ENCODE measurements at regions not wholly inside any gene's neighbourhood (a gene's known extent, or its start where the extent isn't known, plus 50 kb on each side); places are given as distances from the start of the nearest gene placed in this dataset.
"Not testable (repeated sequence)": the region's sequence is repeated elsewhere in the genome, so short reads cannot be mapped to it uniquely, and the experiment has no call there.

DNA sequence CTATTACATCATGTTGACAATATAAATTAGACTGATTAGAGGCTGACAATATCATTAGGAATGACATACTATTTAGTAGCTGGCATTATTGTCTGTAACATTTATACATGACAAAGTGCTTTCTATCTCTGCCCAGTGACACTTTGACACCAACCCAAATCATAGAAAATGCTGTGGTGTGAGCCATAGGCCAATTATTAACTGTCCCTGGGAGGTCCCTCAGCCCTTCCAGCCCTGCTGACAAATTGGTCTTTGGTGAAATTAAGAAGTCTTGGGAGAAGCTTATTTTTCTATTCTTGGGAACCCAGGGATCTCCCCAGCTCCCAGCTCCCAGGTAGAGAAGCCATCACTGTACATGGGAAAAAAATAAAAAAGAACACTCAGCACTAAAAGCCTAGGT lies 179.6 kb downstream of the AIPL1 start:
- DNase-seq (ENCODE audit: low spot score) = no peak

DNA sequence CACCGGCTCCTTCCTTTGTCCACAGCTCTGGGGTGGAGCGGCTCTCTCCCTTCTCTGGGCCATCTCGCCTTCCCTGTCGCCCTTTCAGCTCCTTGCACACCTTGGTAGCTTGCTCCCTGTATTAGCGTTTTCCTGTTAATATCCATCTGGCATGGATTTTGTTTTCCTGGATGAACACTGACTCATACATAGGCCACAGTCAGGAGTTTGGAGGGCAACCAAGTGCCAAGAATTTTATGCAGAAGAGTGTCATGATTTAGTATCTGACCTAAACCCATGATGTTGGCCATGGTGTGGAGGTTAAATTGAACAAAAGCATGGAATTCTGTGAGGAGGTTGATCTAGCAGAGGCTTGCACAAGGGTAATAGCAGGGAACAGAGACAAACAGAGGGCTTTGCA lies 180.9 kb downstream of the AIPL1 start:
- DNase-seq (ENCODE audit: low spot score) = no peak

DNA sequence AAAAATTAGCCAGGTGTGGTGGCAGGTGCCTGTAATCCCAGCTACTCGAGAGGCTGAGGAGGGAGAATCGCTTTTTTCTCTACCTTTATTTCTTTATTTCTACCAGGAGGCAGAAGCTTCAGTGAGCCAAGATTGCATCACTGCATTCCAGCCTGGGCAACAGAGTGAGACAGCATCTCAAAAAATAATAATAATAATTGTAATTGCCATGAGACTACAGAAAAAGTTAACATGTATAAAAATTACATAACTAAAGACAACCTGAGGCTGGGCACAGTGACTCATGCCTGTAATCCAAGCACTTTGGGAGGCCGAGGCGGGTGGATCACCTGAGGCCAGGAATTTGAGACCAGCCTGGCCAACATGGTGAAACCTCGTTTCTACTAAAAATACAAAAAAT lies 181.5 kb downstream of the WSCD1 start:
- not testable (repeated sequence) for DNase-seq (ENCODE audit: low spot score)

DNA sequence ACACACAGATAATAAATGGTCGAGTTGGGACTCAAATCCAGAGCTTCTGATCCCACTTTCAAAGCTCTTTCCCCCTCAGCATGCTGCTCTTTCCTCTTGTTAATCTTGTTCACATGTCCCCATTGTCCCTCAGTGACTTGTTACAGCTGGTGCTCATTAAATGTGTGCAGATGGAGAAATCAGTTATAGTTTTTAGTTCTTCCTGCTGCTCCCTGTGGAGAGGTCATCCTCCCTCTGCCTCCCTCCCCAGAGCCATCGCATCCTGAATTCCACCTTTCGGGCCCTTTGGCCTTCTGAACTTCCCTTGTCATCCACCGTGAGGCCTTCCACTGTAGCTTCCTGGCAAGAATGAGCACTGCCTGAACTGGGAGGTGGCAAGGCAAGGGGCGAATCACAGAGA lies 179.6 kb downstream of the WSCD1 start:
- DNase-seq (ENCODE audit: low spot score) = no peak

DNA sequence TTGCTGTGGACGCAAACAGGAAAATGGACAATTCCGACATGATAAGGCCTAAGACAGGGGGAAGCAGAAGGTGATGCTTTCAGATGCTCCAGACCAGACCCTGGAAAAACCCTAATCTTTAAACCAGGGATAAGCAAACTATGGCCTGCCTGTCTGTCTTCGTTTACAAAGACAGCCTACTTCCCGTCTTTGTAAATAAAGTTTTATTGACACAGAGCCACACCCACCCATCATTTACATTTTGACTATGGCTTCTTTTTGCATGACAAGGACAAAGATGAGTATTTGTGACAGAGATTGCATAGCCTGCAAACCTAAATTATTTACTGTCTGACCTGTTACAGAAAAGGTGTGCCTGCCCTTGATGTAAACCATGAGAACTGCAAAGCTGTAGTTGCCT lies 177.9 kb downstream of the WSCD1 start:
- no peak for DNase-seq (ENCODE audit: low spot score)

DNA sequence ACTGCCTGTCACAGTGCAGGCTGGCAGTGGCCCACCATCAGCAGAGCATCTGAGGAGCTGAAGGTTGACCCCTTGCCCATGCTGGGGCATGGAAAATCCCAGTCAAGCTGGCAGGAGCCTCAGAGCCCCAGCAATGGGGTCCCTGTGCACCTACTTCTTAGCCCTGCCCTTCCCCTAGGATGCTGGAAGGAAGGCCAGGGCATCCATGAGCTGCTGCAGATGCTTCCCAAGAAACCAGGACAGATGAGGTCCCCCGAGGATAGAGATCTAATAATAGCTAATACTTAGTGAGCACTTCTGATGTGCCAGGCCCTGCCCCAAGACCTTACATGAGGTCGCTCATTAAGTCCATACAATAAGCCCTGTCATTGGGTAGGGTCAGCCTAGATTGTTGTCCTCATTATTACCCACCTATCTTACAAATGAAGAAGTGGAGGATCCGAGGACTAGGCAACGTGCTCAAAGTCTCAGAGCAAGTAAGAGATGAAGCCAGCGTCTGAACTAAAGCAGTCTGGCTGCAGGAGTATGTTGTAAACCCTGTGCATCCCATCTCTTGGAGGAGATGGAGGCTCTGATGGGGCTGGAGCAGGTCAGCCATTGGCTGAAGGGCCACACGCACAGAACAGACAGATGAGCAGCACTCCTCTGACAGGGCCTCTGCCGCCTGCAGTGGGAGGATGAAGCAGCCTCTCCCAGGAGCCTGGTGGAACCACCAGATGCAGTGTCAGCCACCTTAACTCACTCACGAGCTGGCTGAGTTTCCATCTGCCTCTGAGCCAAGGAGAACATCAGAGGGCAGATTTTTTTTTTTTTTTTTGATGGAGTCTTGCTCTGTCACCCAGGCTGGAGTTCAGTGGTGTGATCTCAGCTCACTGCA lies 175.4 kb downstream of the WSCD1 start:
- DNase-seq (ENCODE audit: low spot score) = no peak

DNA sequence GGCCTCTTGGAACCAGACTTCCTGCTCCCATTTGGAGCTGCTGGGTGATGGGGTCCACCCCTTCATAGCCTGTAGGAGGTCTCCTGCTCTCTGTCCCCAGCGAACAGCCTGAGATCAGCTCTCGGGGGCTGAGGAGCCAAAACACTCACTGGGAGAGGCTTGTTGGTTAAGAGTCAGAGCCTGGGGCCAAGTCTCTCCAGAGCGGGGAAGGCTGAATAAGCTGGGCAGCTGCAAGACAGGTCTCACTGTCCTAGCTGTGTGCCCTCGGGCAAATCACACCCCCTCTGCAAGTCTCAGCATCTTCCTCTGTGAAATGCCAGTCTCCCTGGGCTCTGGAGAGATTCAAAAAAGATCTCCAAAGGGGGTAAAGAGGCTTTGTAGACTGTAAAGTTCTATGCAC lies 174.6 kb downstream of the WSCD1 start:
- no peak for DNase-seq (ENCODE audit: low spot score)

DNA sequence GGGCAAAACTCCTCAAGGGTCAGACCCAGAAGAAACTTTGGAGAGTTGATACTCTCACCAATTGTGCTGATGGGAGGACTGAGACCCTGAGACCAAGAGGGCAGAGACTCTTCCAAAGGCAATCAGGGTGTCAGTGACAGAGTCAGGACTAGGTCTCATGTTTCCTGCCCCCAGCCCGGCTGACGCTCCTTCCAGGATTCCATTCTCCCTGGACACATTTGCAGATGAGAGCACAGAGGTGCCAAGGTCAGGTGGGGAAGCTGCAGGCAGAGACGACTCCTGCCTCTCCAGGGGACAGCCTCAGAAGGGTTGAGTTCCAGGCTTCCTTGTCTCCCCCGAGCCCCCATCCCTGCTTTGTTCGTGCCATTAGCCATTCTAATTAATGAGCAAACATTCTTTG lies 174.1 kb downstream of the WSCD1 start:
- no peak for DNase-seq (ENCODE audit: low spot score)

DNA sequence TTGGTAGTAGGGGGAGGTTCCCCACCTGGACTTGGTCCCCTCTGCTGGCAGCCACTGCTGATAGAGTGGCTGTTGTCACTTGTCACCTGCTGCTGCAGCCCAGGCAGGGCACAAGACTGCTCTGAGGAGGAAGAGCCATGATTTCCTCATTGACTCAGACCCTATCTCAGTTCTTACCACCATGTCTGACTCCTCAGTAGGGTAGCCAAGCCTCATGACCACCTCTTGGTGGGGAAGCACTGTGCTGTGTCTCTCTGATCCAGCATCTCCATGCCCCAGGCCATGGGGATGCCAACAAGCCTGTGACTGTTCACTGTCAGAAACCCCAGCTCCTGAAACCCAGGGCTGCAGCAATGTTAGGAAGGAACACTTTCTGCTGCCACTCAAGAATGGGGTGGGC lies 173.0 kb downstream of the WSCD1 start:
- DNase-seq (ENCODE audit: low spot score) = no peak

DNA sequence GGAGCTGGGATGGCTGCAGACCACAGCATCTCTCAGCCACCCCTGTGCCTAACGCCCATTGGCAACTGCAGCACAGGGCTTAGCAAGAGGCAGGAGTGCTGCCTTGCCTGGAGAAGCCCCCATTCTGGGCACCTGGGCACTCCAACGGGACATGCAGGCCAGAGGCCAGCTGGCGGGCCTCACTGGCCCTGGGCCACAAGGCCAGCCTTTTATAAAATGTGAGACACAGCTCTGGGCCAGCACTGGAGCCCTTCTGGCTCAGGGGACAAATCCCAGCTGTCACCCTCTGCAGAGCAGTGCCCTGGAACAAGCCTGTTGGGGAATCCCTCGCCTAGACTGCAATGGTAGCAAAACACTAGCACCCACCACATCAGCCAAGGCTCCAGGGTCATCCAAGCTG lies 171.8 kb downstream of the WSCD1 start:
- no peak for DNase-seq (ENCODE audit: low spot score)

DNA sequence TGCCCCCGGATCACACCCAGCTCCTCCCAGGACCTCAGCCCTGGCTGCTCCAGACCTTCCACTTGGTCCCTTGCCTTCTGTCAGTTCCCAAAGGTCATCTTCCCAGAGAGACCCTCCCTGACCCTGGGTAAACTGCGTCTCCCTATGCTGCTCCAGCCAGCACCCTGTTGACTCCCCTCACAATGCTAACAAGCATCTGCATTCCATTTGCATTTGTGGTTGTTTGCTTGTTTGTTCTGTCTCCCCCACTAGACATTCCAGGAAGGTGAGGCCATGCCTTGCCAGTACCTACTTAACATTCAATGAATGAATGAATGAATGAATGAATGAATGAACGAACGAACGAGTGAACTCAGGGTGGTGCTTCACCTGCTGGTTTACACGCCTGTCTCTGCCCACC lies 171.2 kb downstream of the WSCD1 start:
- DNase-seq (ENCODE audit: low spot score) = no peak

DNA sequence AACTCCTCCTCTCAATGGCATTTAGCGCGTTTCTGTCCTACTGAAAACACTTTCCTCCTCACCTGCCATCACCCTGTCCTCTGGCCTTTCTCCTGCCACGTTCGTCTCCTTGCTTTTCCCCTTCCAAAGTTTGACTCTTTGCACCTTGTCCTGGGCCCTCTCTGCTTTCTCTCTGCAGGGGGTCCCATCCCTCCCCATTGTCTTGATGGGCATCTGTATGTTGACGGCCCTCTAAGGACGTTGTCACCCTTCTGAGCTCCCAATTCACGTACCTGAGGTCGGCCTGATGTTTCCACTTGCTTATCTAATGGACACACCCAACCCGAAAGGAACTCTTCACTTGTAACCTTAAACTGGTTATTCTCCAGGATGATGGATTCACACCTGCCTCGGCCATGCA lies 170.4 kb downstream of the WSCD1 start:
- DNase-seq (ENCODE audit: low spot score) = no peak

DNA sequence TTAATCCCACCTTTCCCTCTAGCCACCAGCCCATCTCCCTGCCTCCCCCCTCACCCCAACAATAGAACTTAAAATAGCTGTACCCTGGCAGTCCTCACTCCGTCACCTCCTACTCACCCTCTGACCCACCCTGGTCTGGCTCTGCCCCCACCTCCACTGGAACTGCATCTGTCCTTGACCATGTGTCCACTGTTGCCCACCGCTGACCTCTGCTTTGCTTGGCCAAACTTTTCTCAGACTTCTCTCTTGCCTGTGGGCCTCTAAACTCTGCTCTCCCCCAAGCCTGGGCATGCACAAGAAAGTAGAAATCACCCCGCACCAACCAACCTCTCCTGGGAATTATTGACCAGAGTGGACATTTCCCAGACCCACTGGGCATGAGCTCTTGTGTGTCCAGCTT lies 169.8 kb downstream of the WSCD1 start:
- DNase-seq (ENCODE audit: low spot score) = no peak

DNA sequence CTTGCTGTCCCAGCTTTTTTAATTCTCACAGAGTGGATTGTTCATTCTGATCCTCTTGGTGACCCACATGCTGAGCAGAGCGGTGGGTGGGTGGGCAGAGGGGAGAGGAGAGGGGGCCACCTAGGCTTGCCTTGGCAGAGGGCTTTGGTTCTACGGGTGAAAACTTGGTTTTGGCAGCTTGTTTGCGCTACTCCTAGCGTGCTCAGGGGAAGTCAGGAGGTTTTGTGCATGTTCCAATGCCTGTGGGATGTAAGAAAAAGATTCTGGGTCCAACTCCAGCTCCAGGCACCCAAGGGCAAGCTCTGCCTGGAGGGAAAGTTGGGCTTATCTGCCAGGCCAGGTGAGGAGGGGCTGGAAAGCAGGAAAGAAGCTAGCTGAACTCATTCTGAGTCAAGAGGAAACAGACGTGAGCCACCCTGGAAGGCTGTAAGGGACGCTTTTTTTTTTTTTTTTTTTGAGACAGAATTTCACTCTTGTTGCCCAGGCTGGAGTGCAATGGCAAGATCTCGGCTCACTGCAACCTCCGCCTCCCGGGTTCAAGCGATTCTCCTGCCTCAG lies 169.1 kb downstream of the WSCD1 start:
- DNase-seq (ENCODE audit: low spot score) = no peak

DNA sequence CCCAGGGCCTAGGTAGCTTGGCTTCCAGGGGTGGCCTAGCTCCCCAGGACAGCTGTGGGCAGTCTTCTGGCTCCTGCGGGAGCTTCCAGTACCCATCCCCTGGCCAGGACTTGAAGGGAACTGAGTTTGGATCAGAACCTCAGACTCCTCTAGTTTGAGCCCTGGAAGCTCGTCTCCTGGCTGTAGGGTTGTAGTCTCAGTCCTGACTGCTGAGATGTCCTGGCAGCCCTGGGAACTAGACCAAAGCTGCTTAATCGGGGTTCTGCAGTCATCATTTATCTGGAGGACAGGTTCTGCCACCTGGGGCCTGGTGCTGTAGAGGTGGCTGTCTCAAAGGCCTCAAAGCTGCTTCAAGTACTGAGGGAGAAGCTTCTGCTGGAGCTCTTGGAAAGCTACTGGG lies 163.7 kb downstream of the WSCD1 start:
- DNase-seq (ENCODE audit: low spot score) = no peak

DNA sequence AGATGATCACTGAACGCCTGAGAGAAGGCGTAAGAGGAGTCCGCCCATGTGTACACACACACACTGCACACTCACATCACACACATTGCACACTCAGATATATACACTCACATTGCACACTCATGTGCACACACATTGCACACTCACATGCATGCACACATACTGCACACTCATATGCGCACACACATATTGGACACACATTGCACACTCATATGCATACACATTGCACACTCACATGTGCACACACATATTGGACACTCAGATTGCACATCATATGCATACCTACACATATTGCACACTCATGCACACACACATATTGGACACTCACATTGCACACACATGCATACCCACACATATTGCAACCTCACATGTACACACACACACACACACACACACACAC lies 163.2 kb downstream of the WSCD1 start:
- no peak for DNase-seq (ENCODE audit: low spot score)

DNA sequence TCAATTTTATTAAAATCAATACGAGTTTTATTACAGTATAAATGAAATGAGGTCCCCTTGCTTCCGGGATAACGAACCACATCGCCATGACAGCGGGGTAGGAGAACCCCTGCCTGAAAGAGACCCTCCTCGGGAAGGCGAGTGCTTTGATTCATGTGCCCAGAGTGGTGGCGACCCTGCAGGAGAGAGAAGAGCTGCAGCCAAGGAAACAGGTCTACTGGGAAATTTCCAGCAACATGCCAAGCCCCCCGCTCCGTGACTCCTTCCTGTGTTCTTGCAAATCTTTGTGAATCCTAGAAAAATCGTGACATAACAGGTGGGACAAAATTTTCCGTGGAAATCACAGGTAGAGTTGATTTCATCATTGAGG lies 162.5 kb downstream of the WSCD1 start:
- no peak for DNase-seq (ENCODE audit: low spot score)

DNA sequence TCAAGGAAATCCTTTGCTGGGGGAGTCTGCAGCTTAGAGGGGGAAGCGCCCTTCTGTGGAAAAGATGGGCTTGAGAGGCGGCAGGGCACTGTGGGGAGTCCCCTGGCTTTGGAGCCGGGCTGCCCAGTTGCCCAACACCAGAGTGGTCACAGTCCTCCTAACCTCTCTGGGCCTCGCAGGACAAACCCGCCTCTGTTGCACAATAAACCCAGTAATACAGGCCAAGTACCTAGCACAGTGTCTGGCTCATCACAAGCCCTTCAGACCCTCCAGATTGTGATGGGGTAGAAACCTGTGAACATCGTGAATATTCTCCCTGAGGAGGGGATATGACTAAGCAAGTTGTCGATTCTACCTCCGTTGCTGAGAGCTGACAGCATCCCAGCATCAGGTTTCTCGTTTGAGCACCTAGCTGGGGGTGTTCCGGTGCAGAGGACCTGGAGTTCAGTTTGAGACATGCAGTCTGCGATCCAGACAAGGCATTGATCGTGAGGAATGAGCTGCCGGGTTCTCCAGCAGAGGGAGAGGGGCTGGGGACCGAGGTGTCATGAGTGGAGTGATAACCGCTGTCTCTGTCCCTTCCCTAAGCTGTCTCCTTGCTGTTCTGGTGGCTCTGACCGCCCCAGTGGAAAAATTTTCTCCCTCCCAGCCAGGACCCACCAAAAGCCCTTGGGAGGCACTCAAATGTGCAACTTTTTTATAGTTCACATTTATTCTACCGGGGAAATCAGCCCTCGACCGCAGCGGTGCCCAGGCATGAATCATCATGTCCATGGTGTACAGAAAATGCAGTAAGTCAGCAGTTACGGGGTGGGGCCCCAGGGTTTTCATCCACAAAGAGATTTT lies 161.9 kb downstream of the WSCD1 start:
- DNase-seq (ENCODE audit: low spot score) = peak; percentile 20

DNA sequence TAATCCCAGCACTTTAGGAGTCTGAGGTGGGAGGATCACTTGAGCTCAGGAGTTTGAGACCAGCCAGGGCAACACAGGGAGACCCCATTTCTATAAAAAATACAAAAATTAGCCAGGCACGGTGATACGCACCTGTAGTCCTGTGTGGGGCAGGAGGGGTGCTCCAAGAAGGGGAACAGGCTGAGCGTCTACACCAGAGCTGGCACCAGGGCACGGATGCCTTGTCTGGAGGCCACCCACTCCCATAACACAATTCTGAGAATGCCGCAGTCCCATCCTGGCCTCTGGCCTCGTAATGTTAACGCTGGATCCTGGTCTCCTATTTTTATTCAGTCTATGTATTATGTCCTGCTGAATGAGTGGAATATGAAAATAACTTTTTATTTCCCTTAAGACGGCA lies 161.3 kb downstream of the WSCD1 start:
- no peak for DNase-seq (ENCODE audit: low spot score)

DNA sequence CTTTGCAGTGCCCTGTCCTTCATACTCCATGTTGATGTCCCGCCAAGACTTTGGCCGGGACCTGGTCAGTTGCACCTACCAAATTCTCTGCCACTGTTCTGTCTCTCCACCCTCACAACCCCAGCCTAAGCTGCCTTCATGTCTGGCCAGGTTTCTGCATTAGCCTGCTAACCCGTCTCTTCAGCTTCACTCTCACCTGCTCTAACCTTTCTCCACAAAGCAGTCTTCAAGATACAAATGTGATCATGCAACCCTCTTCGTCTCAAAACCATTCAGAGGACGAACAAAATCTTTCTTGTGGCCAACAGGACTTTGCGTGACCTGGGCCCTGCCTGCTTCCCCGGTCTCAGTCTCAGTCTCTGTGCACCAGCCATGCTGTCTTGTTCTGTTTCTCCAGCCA lies 148.2 kb downstream of the WSCD1 start:
- no peak for DNase-seq (ENCODE audit: low spot score)

DNA sequence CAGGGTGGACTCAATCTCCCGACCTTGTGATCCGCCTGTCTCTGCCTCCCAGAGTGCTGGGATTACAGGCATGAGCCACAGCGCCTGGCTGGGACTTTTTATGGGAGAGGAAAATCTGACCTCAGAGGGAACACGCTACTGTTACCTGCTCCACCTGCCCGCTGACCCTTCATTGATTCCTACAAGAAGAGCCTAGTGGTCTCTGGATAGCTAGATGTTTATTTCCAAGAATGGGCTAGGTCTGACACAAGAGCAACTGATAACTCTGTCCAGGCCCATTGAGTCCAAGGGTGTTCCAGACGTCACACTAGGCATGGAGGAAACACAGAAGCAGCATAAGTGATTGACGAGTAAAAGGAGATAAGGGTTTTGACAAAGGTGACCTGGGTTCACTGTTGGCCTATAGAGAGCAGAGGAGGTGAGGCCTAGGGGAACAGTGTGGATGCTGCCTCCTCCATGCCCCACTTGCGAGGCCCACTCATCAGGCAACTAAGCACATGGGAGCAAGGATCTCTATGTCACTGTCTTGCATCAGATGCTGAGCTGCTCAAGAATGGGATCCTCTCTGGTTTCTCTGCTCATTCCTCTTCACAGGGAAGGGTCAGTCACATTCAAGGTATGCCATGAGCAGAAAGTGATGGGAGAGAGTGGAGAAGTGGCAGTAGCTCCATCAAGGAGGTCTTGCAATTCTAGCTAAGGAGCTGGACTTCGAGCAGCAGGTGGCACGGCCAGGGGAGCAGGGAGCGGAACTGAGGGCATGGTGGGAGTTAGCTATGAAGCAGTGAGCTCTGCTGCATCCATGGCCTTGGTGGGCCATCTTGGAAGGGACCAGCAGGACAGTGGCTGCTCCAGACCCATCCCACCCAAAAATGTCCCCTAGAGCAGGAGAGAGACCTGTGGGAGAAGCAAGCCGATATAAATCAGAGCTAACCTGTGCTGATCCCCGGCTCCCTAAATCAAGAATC lies 145.2 kb downstream of the WSCD1 start:
- peak; percentile 9 for DNase-seq (ENCODE audit: low spot score)

DNA sequence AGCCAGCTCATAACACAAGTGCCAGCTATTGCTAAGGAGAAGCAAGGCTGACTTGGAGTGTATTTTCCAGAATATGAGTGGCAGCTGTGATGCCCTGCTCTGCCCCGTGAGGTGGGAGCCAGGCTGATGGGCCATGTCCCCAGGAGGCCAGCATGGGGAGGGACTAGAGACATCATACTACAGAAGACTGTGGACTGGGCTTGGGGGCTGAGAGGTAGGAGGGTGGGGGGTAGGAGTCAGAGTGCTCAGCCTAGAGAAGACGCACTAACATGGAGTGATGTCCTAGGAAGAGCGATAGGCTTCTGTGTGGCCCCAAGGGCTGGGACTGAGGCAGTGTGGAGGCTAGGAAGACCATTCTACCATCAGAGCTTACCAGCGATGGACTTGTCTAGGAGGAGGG lies 143.7 kb downstream of the WSCD1 start:
- DNase-seq (ENCODE audit: low spot score) = no peak
